ENCODE measurements at regions not wholly inside any gene's neighbourhood (a gene's known extent, or its start where the extent isn't known, plus 50 kb on each side); places are given as distances from the start of the nearest gene placed in this dataset.

DNA sequence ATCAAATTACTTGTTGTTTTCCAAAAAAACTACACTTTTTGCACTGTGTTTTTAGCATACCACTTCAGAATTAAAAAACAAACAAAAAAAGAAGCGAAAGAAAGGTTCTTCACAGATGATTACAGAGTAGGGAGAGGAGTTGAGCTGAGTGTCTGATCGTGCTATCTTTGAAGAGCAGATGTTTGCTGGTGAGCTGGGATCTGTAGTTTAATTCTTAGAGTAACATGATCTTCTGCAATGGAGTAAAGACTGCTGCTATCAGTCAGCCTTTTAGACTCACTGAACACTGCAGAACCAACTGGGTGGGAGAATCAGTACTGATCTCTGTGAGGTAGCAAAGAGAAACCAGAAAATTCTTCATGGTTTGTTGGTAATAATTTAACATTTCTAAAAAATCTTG lies 1197.8 kb upstream of the SORCS1 start:
- no peaks in the 10 kb centered on the region for H3K27me3 ChIP-seq (replicated peaks in 2 of 5; ENCODE audit: control insufficient read depth in 4 of 5, insufficient read depth in 5 of 5, low read length in 4 of 5)
- H3K9me3 ChIP-seq (ENCODE audit: control extremely low read depth in 1 of 5, control insufficient read depth in 4 of 5, insufficient read depth in 2 of 5, low read depth in 1 of 5, low read length in 4 of 5), result no peaks in the 10 kb centered on the region
- no peak overlapping the region for H3K27ac ChIP-seq (ENCODE audit: insufficient read depth in 1 of 2, low read depth in 1 of 2, low read length in 2 of 2, poor library complexity in 1 of 2, severe bottlenecking in 2 of 2)
- POLR2A ChIA-PET, result interaction anchor here (0.7 kb wide), 1 partner anchor 195 kb away, joined by 3 read pairs; no protein-coding TSS in a partner anchor
- no peak overlapping the region for H3K4me3 ChIP-seq (ENCODE audit: control insufficient read depth in 1 of 7, extremely low read depth in 1 of 7, insufficient read depth in 4 of 7, low read depth in 2 of 7, low read length in 6 of 7)
- WGBS (ENCODE audit: insufficient coverage), result 70% methylated on average over 1 of the region's 2 CpGs
- CTCF ChIA-PET, result interaction anchor here (0.9 to 1.3 kb wide), 2 partner anchors 14 to 53 kb away, joined by 3 read pairs; no protein-coding TSS in a partner anchor
- H3K36me3 ChIP-seq (ENCODE audit: control insufficient read depth in 4 of 4, insufficient read depth in 4 of 4, low read length in 3 of 4), result no peaks in the 10 kb centered on the region
- H3K4me1 ChIP-seq (ENCODE audit: control extremely low read depth in 1 of 4, control insufficient read depth in 4 of 4, insufficient read depth in 4 of 4, low read length in 3 of 4), result peaks cover 4 to 33% (median 13%) of the 10 kb centered on the region in 4 experiments
- DNase-seq, result peak; percentile 24 to 81 (median 44)

DNA sequence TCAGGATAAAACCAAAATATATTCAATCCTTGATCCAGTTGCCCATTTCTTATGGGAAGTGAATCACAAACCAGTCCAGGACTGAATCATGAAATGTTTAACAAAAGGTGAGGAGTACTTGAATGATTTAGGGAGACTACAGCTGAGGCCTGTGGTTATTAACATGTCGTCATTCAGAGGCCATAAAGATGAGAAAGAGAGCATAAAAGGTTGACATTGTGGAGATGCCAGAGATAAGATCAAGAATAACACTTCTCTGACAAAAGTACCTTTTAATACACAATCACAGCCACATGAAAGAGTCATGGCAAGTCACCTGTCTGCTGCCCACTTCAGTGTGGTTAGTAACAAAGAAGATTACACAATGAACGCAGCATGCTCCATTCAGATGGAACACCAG lies 1195.7 kb upstream of the SORCS1 start:
- no peak overlapping the region for H3K27ac ChIP-seq (ENCODE audit: insufficient read depth in 1 of 2, low read depth in 1 of 2, low read length in 2 of 2, poor library complexity in 1 of 2, severe bottlenecking in 2 of 2)
- no peak overlapping the region for H3K4me3 ChIP-seq (ENCODE audit: control insufficient read depth in 1 of 7, extremely low read depth in 1 of 7, insufficient read depth in 4 of 7, low read depth in 2 of 7, low read length in 6 of 7)
- peaks cover 4 to 31% (median 13%) of the 10 kb centered on the region in 4 experiments for H3K4me1 ChIP-seq (ENCODE audit: control extremely low read depth in 1 of 4, control insufficient read depth in 4 of 4, insufficient read depth in 4 of 4, low read length in 3 of 4)
- POLR2A ChIA-PET, result no interaction called here
- no peaks in the 10 kb centered on the region for H3K36me3 ChIP-seq (ENCODE audit: control insufficient read depth in 4 of 4, insufficient read depth in 4 of 4, low read length in 3 of 4)
- peaks cover 0 to 2% (median 0%) of the 10 kb centered on the region in 5 experiments for H3K27me3 ChIP-seq (replicated peaks in 2 of 5; ENCODE audit: control insufficient read depth in 4 of 5, insufficient read depth in 5 of 5, low read length in 4 of 5)
- no CpG with 5 or more reads among the region's 2 CpGs for WGBS (ENCODE audit: insufficient coverage)
- no peak for DNase-seq
- H3K9me3 ChIP-seq (ENCODE audit: control extremely low read depth in 1 of 5, control insufficient read depth in 4 of 5, insufficient read depth in 2 of 5, low read depth in 1 of 5, low read length in 4 of 5), result no peaks in the 10 kb centered on the region
- CTCF ChIA-PET, result interaction anchor here (1.4 to 2.0 kb wide), 3 partner anchors 177 to 187 kb away, joined by 3 to 7 read pairs (median 6); no protein-coding TSS in a partner anchor

DNA sequence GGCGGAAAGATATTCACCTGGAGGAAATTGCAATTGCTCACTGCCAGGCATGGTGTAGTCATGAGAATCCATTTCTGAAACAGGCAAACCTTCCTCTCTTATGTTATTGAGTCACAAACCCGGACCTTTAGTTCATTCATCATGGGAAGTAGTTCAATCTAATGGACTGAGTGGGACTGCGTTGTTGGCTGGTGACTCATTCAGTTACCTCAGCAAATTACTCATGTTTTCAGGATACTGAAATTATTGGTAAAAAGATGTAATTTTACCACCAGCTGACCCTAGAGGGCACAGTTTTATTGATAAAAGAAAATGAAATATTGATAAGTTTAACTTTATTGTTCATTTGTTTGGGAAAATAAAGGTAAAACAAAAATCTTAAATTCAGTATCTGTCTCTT lies 1194.4 kb upstream of the SORCS1 start:
- no peak overlapping the region for H3K27ac ChIP-seq (ENCODE audit: insufficient read depth in 1 of 2, low read depth in 1 of 2, low read length in 2 of 2, poor library complexity in 1 of 2, severe bottlenecking in 2 of 2)
- H3K9me3 ChIP-seq (ENCODE audit: control extremely low read depth in 1 of 5, control insufficient read depth in 4 of 5, insufficient read depth in 2 of 5, low read depth in 1 of 5, low read length in 4 of 5), result no peaks in the 10 kb centered on the region
- ChIA-PET POLR2A (no interaction called here), CTCF (interaction anchor here (1.1 to 2.0 kb wide), 4 partner anchors 15 to 188 kb away, joined by 3 to 7 read pairs (median 4); no protein-coding TSS in a partner anchor)
- 83% methylated on average over 1 of the region's 3 CpGs for WGBS (ENCODE audit: insufficient coverage)
- DNase-seq, result peak; percentile 58 to 87 (median 67)
- H3K4me1 ChIP-seq (ENCODE audit: control extremely low read depth in 1 of 4, control insufficient read depth in 4 of 4, insufficient read depth in 4 of 4, low read length in 3 of 4), result peaks cover 2 to 20% (median 12%) of the 10 kb centered on the region in 4 experiments
- H3K27me3 ChIP-seq (replicated peaks in 2 of 5; ENCODE audit: control insufficient read depth in 4 of 5, insufficient read depth in 5 of 5, low read length in 4 of 5), result peaks cover 0 to 2% (median 0%) of the 10 kb centered on the region in 5 experiments
- no peak overlapping the region for H3K4me3 ChIP-seq (ENCODE audit: control insufficient read depth in 1 of 7, extremely low read depth in 1 of 7, insufficient read depth in 4 of 7, low read depth in 2 of 7, low read length in 6 of 7)
- no peaks in the 10 kb centered on the region for H3K36me3 ChIP-seq (ENCODE audit: control insufficient read depth in 4 of 4, insufficient read depth in 4 of 4, low read length in 3 of 4)

DNA sequence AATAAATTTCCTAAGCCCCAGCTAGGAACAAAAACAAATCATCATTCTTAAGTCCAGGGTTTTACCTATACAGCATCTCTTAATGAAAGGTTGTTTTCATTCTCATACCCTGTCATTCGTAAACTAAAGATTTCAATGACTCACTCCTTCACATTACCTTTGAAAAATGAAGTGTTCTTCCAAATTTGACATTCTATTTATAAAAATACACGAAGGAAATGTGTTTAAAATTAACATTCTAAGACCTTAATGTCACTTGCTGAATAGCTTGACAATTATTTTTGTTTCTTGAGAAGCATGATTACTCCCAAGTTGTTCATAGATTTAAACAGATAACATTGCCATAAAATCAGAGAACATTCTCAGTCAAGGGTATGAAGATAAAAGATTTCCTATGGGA lies 1188.3 kb upstream of the SORCS1 start:
- no peaks in the 10 kb centered on the region for H3K36me3 ChIP-seq (ENCODE audit: control insufficient read depth in 4 of 4, insufficient read depth in 4 of 4, low read length in 3 of 4)
- CTCF ChIA-PET, result no interaction called here
- peaks cover 0 to 2% (median 0%) of the 10 kb centered on the region in 5 experiments for H3K27me3 ChIP-seq (replicated peaks in 2 of 5; ENCODE audit: control insufficient read depth in 4 of 5, insufficient read depth in 5 of 5, low read length in 4 of 5)
- H3K9me3 ChIP-seq (ENCODE audit: control extremely low read depth in 1 of 5, control insufficient read depth in 4 of 5, insufficient read depth in 2 of 5, low read depth in 1 of 5, low read length in 4 of 5), result no peaks in the 10 kb centered on the region
- no peaks in the 10 kb centered on the region for H3K4me1 ChIP-seq (ENCODE audit: control extremely low read depth in 1 of 4, control insufficient read depth in 4 of 4, insufficient read depth in 4 of 4, low read length in 3 of 4)
- WGBS (ENCODE audit: insufficient coverage), result no CpG with 5 or more reads among the region's 2 CpGs
- no peak overlapping the region for H3K4me3 ChIP-seq (ENCODE audit: control insufficient read depth in 1 of 7, extremely low read depth in 1 of 7, insufficient read depth in 4 of 7, low read depth in 2 of 7, low read length in 6 of 7)
- POLR2A ChIA-PET, result no interaction called here
- DNase-seq, result no peak
- no peak overlapping the region for H3K27ac ChIP-seq (ENCODE audit: insufficient read depth in 1 of 2, low read depth in 1 of 2, low read length in 2 of 2, poor library complexity in 1 of 2, severe bottlenecking in 2 of 2)

DNA sequence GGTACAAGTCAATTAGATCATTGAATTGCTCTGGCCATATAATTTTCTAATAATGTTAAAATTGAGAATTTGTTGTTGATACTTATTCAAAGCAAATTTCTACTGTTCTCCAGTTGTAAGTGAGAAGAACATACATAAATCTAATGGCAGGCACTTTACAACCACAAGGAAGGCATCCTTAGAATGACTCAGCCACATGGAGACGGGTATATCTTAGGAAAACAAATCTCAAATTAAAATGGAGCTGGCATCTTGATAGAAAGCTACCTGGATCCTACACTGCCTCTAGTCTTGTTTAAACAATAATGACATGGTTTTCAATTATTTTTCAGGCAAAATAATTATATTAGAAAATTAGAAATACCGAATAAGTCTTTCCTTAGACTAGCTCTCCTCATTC lies 1183.7 kb upstream of the SORCS1 start:
- Histone ChIP-seq H3K27ac (ENCODE audit: insufficient read depth in 1 of 2, low read depth in 1 of 2, low read length in 2 of 2, poor library complexity in 1 of 2, severe bottlenecking in 2 of 2) (no peak overlapping the region), H3K36me3 (ENCODE audit: control insufficient read depth in 4 of 4, insufficient read depth in 4 of 4, low read length in 3 of 4) (no peaks in the 10 kb centered on the region), H3K4me3 (ENCODE audit: control insufficient read depth in 1 of 7, extremely low read depth in 1 of 7, insufficient read depth in 4 of 7, low read depth in 2 of 7, low read length in 6 of 7) (no peak overlapping the region), H3K27me3 (replicated peaks in 2 of 5; ENCODE audit: control insufficient read depth in 4 of 5, insufficient read depth in 5 of 5, low read length in 4 of 5) (no peaks in the 10 kb centered on the region), H3K4me1 (ENCODE audit: control extremely low read depth in 1 of 4, control insufficient read depth in 4 of 4, insufficient read depth in 4 of 4, low read length in 3 of 4) (no peaks in the 10 kb centered on the region), H3K9me3 (ENCODE audit: control extremely low read depth in 1 of 5, control insufficient read depth in 4 of 5, insufficient read depth in 2 of 5, low read depth in 1 of 5, low read length in 4 of 5) (no peaks in the 10 kb centered on the region)
- WGBS (ENCODE audit: insufficient coverage), result no CpG with 5 or more reads among the region's 2 CpGs
- no peak for DNase-seq
- ChIA-PET CTCF (interaction anchor here (1.6 kb wide), 1 partner anchor 15 kb away, joined by 3 read pairs; no protein-coding TSS in a partner anchor), POLR2A (no interaction called here)

DNA sequence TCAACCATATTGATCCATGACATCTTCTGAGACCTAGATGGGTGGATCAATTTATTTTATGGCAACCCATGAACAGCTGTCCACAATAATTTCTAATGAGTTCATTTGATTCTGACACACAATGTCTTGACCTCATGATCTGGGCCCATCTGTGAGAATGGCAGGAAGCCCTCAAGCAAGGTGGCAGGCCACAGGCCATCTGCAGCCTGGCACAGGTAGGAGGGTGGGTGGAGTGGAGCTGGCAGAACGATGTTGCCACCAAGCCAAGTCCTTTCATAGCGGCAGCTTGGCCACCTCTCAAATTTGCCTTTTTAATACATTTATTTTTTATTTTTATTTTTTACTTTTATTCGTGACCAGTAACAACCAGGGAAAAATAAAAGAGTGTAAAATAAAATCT lies 1181.6 kb upstream of the SORCS1 start:
- no peak overlapping the region for H3K4me3 ChIP-seq (ENCODE audit: control insufficient read depth in 1 of 7, extremely low read depth in 1 of 7, insufficient read depth in 4 of 7, low read depth in 2 of 7, low read length in 6 of 7)
- ChIA-PET POLR2A (no interaction called here), CTCF (no interaction called here)
- no CpG with 5 or more reads among the region's 3 CpGs for WGBS (ENCODE audit: insufficient coverage)
- no peak overlapping the region for H3K27ac ChIP-seq (ENCODE audit: insufficient read depth in 1 of 2, low read depth in 1 of 2, low read length in 2 of 2, poor library complexity in 1 of 2, severe bottlenecking in 2 of 2)
- DNase-seq, result no peak
- H3K27me3 ChIP-seq (replicated peaks in 2 of 5; ENCODE audit: control insufficient read depth in 4 of 5, insufficient read depth in 5 of 5, low read length in 4 of 5), result no peaks in the 10 kb centered on the region
- no peaks in the 10 kb centered on the region for H3K36me3 ChIP-seq (ENCODE audit: control insufficient read depth in 4 of 4, insufficient read depth in 4 of 4, low read length in 3 of 4)
- H3K9me3 ChIP-seq (ENCODE audit: control extremely low read depth in 1 of 5, control insufficient read depth in 4 of 5, insufficient read depth in 2 of 5, low read depth in 1 of 5, low read length in 4 of 5), result peaks cover 0 to 4% (median 0%) of the 10 kb centered on the region in 5 experiments
- no peaks in the 10 kb centered on the region for H3K4me1 ChIP-seq (ENCODE audit: control extremely low read depth in 1 of 4, control insufficient read depth in 4 of 4, insufficient read depth in 4 of 4, low read length in 3 of 4)

DNA sequence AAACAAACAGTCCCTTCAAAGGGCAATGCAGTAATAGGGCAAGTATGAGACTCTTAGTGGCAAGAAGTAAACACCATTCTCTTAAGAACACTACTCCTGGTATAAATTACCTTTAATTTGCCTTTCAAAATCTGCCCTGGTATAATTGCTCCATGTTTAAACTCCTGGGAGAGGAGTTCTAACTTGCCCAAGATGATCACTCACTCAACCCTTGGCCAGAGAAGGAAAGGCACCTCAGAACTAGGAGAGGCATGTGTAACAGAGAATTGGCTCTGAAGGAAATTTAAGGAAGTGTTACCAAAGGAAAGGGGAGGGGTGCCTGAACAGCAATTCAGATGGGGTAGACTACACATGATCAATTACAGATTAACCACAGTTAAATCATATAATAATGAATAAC lies 1173.6 kb upstream of the SORCS1 start:
- POLR2A ChIA-PET, result no interaction called here
- H3K4me1 ChIP-seq (ENCODE audit: control extremely low read depth in 1 of 4, control insufficient read depth in 4 of 4, insufficient read depth in 4 of 4, low read length in 3 of 4), result no peaks in the 10 kb centered on the region
- no peak overlapping the region for H3K27ac ChIP-seq (ENCODE audit: insufficient read depth in 1 of 2, low read depth in 1 of 2, low read length in 2 of 2, poor library complexity in 1 of 2, severe bottlenecking in 2 of 2)
- peaks cover 0 to 4% (median 0%) of the 10 kb centered on the region in 5 experiments for H3K9me3 ChIP-seq (ENCODE audit: control extremely low read depth in 1 of 5, control insufficient read depth in 4 of 5, insufficient read depth in 2 of 5, low read depth in 1 of 5, low read length in 4 of 5)
- no peak for DNase-seq
- no peak overlapping the region for H3K4me3 ChIP-seq (ENCODE audit: control insufficient read depth in 1 of 7, extremely low read depth in 1 of 7, insufficient read depth in 4 of 7, low read depth in 2 of 7, low read length in 6 of 7)
- CTCF ChIA-PET, result no interaction called here
- no peaks in the 10 kb centered on the region for H3K27me3 ChIP-seq (replicated peaks in 2 of 5; ENCODE audit: control insufficient read depth in 4 of 5, insufficient read depth in 5 of 5, low read length in 4 of 5)
- H3K36me3 ChIP-seq (ENCODE audit: control insufficient read depth in 4 of 4, insufficient read depth in 4 of 4, low read length in 3 of 4), result no peaks in the 10 kb centered on the region

Measured in common myeloid progenitor, CD34-positive (primary cell).